Ishikawa (cell line): ENCODE measurements at regions not wholly inside any gene's neighbourhood (a gene's known extent, or its start where the extent isn't known, plus 50 kb on each side); places are given as distances from the start of the nearest gene placed in this dataset.

ENCODE experiments used
- CEBPB ChIP-seq: IDR thresholded peaks from 2 replicates; pipeline ENCODE4 v1.6.1; 2012
- CREB1 ChIP-seq: IDR thresholded peaks from 2 replicates; pipeline ENCODE4 v1.6.1; 2012; ENCODE audit warnings: low read depth
- EGR1 ChIP-seq: IDR thresholded peaks from 2 replicates; pipeline ENCODE4 v1.6.1; 2012
- EP300 ChIP-seq: IDR thresholded peaks from 2 replicates; pipeline ENCODE4 v1.6.1; 2012; ENCODE audit warnings: borderline replicate concordance
- FOXM1 ChIP-seq: IDR thresholded peaks from 2 replicates; pipeline ENCODE4 v1.6.1; 2012; ENCODE audit warnings: low read depth, borderline replicate concordance
- MAX ChIP-seq: IDR thresholded peaks from 2 replicates; pipeline ENCODE4 v1.6.1; 2012
- NFIC ChIP-seq: IDR thresholded peaks from 2 replicates; pipeline ENCODE4 v1.6.1; 2012
- RAD21 ChIP-seq: IDR thresholded peaks from 2 replicates; pipeline ENCODE4 v1.6.1; 2012; ENCODE audit warnings: low read depth
- REST ChIP-seq: IDR thresholded peaks from 2 replicates; pipeline ENCODE4 v1.6.1; 2012; ENCODE audit warnings: low read depth, mild to moderate bottlenecking
- TAF1 ChIP-seq: IDR thresholded peaks from 2 replicates; pipeline ENCODE4 v1.6.1; 2012; ENCODE audit warnings: low read depth, mild to moderate bottlenecking
- TCF12 ChIP-seq: IDR thresholded peaks from 2 replicates; pipeline ENCODE4 v1.6.1; 2012; ENCODE audit warnings: low read depth
- TEAD4 ChIP-seq: IDR thresholded peaks from 2 replicates; pipeline ENCODE4 v1.6.1; 2012
- YY1 ChIP-seq: IDR thresholded peaks from 2 replicates; pipeline ENCODE4 v1.6.1; 2012; ENCODE audit warnings: low read depth
- ZBTB7A ChIP-seq: IDR thresholded peaks from 2 replicates; pipeline ENCODE4 v1.6.1; 2012; ENCODE audit warnings: low read depth
- TF ChIP-seq, protein P1 (sequence below): IDR thresholded peaks from 2 replicates; pipeline ENCODE4 v1.6.1; 2012

DNA sequence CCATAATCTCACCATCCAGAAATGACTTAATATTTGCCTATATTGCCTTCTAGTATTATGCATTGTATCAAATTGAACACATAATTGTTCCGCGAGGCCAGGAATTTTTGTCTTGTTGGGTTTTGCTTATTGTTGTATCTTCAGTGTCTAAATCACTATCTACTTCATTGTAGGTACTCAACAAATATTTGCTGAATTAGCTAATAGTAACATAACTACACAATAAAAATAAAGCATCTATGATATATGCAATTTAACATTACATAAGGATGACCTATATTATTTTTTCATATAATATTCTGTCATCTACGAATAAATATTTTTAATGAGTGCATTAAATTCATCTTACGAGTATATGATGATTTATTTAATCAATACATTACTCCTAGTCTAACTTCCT, 656.3 kb downstream of the ETNK1 start:
- TF ChIP-seq EGR1: no peak
- TF ChIP-seq RAD21: no peak
- TF ChIP-seq NFIC: no peak
- TF ChIP-seq FOXM1: no peak
- TF ChIP-seq EP300: no peak
- no peak for TF ChIP-seq TEAD4

GRCh38 chr12:23282701-23283100, 657.7 kb downstream of the ETNK1 start:
- TF ChIP-seq TCF12 (no peak), CREB1 (no peak)

- TF ChIP-seq CREB1: no peak
- TF ChIP-seq NFIC: no peak
- no peak for TF ChIP-seq CEBPB
- TF ChIP-seq REST: no peak
- TF ChIP-seq YY1: no peak
- TF ChIP-seq TAF1: no peak
- TF ChIP-seq FOXM1: no peak
- no peak for TF ChIP-seq TCF12
Measured at GRCh38 chr12:23290627-23291330, 658.7 kb downstream of the SOX5 start.

GRCh38 chr12:23303220-23303619, 646.2 kb downstream of the SOX5 start:
- no peak for TF ChIP-seq FOXM1
- no peak for TF ChIP-seq REST
- TF ChIP-seq TAF1: no peak
- TF ChIP-seq NFIC: no peak
- no peak for TF ChIP-seq TCF12
- no peak for TF ChIP-seq CEBPB
- no peak for TF ChIP-seq TEAD4

- TF ChIP-seq CEBPB (no peak), CREB1 (no peak), TAF1 (no peak)
Measured at GRCh38 chr12:23303821-23304220, 645.6 kb downstream of the SOX5 start.

DNA sequence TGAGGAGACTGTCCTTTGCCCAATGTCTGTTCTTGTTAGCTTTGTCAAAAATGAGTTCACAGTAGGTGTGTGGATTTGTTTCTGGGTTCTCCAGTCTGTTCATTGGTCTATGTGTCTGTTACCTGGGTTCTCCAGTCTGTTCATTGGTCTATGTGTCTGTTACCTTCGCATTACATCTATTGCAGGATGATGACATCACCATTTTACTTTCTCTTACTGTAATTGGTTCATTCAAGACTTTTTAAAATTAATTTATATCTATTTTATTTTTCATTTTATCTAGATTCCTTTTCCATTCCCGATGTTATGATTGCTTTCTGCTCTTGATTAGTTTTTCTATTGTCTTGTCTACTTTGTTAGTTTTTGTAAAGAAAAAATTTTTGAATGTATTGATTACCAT, 615.5 kb downstream of the SOX5 start:
- TF ChIP-seq EP300: no peak
- no peak for TF ChIP-seq YY1
- no peak for TF ChIP-seq TCF12
- no peak for TF ChIP-seq EGR1
- TF ChIP-seq CREB1: no peak

GRCh38 chr12:23335593-23335992, 613.9 kb downstream of the SOX5 start:
- TF ChIP-seq, protein P1, sequence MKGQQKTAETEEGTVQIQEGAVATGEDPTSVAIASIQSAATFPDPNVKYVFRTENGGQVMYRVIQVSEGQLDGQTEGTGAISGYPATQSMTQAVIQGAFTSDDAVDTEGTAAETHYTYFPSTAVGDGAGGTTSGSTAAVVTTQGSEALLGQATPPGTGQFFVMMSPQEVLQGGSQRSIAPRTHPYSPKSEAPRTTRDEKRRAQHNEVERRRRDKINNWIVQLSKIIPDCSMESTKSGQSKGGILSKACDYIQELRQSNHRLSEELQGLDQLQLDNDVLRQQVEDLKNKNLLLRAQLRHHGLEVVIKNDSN: no peak
- TF ChIP-seq TEAD4 (no peak), RAD21 (no peak), REST (no peak), FOXM1 (no peak), EGR1 (no peak), MAX (no peak), ZBTB7A (no peak), TCF12 (no peak), EP300 (no peak), TAF1 (no peak), YY1 (no peak), CREB1 (no peak), CEBPB (no peak), NFIC (no peak)
